GM13976 (cell line): ENCODE measurements at regions not wholly inside any gene's neighbourhood (a gene's known extent, or its start where the extent isn't known, plus 50 kb on each side); places are given as distances from the start of the nearest gene placed in this dataset.

Source experiments
- DNase-seq: peaks from one replicate; pipeline ENCODE4 v3.0.0; 2012; ENCODE audit warnings: low spot score
- in situ Hi-C: fragments of 300-500 bp; cut with MboI; formaldehyde crosslinking; loops from one replicate; pipeline ENCODE4 v1.12.0; 2022; ENCODE audit warnings: low sequenced_read_pairs, mixed read lengths, inconsistent platforms; ENCODE audit not compliant: unreplicated experiment
- TF ChIP-seq, protein P1 (sequence below): IDR thresholded peaks from 2 replicates; pipeline ENCODE4 v1.5.1; 2012; ENCODE audit warnings: borderline replicate concordance, mild to moderate bottlenecking; ENCODE audit not compliant: insufficient read depth; ENCODE audit errors: extremely low read depth, missing control alignments, control extremely low read depth

DNA sequence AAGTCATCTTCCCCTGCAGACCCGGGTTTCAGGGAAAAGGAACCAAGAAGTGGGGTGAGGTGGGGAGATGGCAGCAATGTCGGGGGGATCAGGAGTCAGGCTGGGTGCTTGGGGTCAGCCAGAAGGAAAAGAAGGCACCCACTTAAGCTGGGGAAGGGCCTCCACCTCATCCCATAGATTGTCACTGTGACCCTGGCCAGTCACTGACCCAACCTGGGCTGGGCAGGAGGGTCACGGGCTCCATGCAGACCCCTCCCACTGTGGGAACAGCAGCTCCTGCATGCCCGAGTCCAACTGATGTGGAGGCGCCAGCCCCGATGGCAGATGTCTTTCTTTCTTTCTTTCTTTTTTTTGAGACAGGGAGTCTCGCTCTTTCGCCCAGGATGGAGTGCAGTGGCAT is 53.6 kb upstream of the HAAO start:
- DNase-seq, result no peak
- TF ChIP-seq, protein P1, sequence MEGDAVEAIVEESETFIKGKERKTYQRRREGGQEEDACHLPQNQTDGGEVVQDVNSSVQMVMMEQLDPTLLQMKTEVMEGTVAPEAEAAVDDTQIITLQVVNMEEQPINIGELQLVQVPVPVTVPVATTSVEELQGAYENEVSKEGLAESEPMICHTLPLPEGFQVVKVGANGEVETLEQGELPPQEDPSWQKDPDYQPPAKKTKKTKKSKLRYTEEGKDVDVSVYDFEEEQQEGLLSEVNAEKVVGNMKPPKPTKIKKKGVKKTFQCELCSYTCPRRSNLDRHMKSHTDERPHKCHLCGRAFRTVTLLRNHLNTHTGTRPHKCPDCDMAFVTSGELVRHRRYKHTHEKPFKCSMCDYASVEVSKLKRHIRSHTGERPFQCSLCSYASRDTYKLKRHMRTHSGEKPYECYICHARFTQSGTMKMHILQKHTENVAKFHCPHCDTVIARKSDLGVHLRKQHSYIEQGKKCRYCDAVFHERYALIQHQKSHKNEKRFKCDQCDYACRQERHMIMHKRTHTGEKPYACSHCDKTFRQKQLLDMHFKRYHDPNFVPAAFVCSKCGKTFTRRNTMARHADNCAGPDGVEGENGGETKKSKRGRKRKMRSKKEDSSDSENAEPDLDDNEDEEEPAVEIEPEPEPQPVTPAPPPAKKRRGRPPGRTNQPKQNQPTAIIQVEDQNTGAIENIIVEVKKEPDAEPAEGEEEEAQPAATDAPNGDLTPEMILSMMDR, result no peak
- in situ Hi-C loops, result no loop called here

DNA sequence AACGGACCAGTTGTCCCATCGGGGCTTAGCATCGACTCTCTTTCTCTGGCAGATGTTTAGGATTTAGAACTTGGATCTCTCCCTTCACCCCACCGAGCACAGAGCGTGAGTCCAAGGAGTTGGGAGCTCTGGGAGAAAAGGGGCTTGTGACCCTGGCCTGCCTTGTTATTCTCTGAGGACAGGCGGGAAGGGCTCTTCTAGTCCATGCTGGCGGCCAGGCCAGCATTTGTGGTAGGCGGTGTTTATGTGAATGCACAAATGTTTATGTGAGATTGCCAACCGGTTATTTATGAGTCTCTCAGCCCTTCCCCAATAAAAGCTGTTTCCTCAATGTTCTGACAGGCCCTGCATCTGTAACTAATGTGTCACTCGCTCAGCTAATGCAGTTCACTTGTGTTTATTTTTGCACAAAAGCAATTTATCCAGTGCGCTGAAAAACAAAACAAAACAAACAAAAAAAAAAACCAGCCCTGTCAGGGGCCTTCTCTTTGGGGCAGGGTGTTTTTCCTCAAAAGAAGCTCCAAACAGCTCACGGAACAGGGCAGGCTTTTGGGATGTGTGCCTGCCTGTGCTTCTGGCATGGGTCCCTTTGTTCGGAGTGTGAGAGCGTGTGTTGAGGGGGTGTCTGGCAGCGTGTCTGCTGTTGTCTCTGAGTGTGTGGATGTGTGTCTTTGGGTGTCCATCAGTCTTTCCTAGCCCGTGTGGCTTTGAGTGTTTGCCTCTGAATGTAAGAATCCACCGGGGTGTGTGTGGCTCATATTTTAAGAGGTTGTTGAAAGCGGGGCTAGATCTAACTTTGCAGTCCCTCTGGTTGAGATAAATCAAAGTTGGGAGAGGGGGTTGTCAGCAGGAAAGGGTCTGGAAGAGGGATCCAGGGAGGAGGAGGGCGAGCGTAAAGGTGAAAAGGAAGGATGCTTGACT is 52.8 kb upstream of the HAAO start:
- in situ Hi-C loops, result no loop called here
- TF ChIP-seq, protein P1, result no peak
- DNase-seq, result no peak

DNA sequence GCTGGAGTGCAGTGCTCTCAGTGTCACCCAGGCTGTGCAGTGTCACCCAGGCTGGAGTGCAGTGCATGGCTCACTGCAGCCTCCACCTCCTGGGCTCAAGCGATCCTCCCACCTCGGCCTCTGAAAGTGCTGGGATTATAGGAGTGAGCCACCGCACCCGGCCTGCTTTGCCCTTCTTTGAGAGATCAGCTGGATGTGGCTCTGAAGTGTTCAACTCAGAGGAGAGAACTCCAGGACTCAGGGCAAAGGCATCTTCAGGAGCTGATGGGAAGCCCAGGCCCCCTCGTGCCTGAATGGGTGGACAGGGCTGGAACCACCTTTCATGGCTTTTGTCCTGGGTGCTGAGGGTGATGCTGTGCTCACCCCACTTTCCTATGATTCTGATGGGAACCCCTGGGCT is 52.0 kb upstream of the HAAO start:
- no peak for DNase-seq
- TF ChIP-seq, protein P1, result no peak
- in situ Hi-C loops, result no loop called here

DNA sequence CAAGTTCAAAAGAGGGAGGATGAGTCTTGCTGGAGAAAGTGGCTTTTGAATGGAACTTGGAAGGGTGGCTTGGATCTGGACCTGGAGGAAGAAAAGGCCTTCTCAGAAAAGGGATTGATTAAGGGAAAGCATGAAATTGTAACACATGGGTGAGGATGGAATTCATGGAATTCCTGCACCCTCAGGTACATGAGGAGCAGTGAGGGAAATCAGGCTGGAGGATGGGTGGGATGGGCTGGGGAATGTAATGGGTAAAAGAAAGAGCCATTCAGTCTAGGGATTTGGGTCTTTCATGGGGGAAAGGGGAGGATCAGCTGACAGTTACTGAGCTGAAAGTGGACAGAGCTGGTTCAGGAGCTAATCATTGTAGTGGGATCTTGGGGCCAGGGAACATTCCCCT is 51.2 kb upstream of the HAAO start:
- TF ChIP-seq, protein P1, result no peak
- in situ Hi-C loops, result no loop called here
- DNase-seq, result no peak

DNA sequence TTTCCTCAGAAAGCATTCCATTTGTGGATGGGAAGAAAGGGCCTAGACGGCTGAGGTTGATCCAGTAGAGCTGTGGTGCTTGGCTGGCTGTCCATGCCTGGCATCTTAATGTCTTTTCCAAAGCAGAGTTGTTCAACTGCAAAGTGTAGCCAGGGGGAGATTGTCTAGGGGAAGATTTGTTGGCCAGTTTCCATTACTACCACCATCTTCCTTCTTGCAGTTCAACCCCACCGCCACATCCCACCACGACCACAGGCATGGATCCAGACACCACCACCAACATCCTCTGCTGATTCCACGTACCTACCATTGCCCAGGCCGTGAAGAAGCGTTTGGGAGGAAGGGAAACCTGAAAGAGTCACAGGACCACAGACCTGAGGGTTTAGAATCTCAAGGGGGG is 50.7 kb upstream of the HAAO start:
- TF ChIP-seq, protein P1, result no peak
- in situ Hi-C loops, result no loop called here
- no peak for DNase-seq

DNA sequence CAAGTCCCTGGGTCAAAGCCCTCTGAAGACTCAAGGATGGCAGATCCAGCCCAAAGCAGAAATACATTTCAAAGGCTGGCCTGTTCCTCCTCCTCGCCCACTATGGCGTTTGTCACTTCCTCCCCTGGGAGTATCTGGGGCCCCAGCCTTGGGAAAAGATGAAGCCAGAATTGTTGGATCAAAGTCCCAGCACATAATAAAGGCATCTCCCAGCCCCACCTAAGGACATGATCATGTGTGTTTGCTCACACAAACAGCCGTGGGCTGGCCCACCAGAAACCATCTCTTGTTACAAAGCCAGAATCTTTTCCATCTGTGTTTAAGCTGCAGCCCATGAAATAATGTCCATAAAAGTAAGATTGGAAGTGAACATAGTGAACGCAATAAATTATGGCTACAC is 50.1 kb upstream of the HAAO start:
- TF ChIP-seq, protein P1, result no peak
- in situ Hi-C loops, result no loop called here
- no peak for DNase-seq
